Mesenchymal stem cell (in vitro differentiated cells and primary cell): ENCODE measurements at regions not wholly inside any gene's neighbourhood (a gene's known extent, or its start where the extent isn't known, plus 50 kb on each side); places are given as distances from the start of the nearest gene placed in this dataset.

Experiments
- DNase-seq: peaks from one replicate; pipeline ENCODE4 v3.0.0-alpha.2; 2013
- H2AFZ ChIP-seq: one replicate; pipeline ENCODE4 v1.6.1; 2013; ENCODE audit warnings: low read depth, mild to moderate bottlenecking, control low read depth, inconsistent platforms, low read length, moderate library complexity
- H2AK5ac ChIP-seq: 2 replicates; pipeline ENCODE4 v1.6.1; 2013; ENCODE audit warnings: low read length, moderate library complexity, mild to moderate bottlenecking, inconsistent platforms; ENCODE audit not compliant: severe bottlenecking
- H2BK120ac ChIP-seq: one replicate; pipeline ENCODE4 v1.6.1; 2013; ENCODE audit warnings: low read depth, mild to moderate bottlenecking, inconsistent platforms, low read length, moderate library complexity
- H2BK12ac ChIP-seq, 2 experiments: one replicate each; pipeline ENCODE4 v1.6.1; 2013; ENCODE audit warnings: inconsistent platforms in 2 of 2, low read length in 2 of 2, mild to moderate bottlenecking in 2 of 2, moderate library complexity in 2 of 2, control low read depth in 1 of 2
- H2BK15ac ChIP-seq: one replicate; pipeline ENCODE4 v1.6.1; 2013; ENCODE audit warnings: mild to moderate bottlenecking, low read depth, inconsistent platforms; ENCODE audit not compliant: poor library complexity, severe bottlenecking
- H2BK5ac ChIP-seq: 2 replicates; pipeline ENCODE4 v1.6.1; 2013; ENCODE audit warnings: low read depth, mild to moderate bottlenecking, low read length, control low read depth, inconsistent platforms; ENCODE audit not compliant: poor library complexity, severe bottlenecking
- H3K14ac ChIP-seq, 2 experiments: one replicate each; pipeline ENCODE4 v1.6.1; 2013; ENCODE audit warnings: inconsistent platforms in 2 of 2, low read length in 2 of 2, control low read depth in 1 of 2, mild to moderate bottlenecking in 1 of 2, moderate library complexity in 1 of 2
- H3K18ac ChIP-seq, 2 experiments: one replicate each; pipeline ENCODE4 v1.6.1; 2013; ENCODE audit warnings: inconsistent platforms in 2 of 2, low read length in 2 of 2, control low read depth in 1 of 2, low read depth in 1 of 2, mild to moderate bottlenecking in 1 of 2
- H3K23ac ChIP-seq, 2 experiments: one replicate each; pipeline ENCODE4 v1.6.1; 2013; ENCODE audit warnings: inconsistent platforms in 2 of 2, low read length in 2 of 2, mild to moderate bottlenecking in 2 of 2, moderate library complexity in 2 of 2, control low read depth in 1 of 2
- H3K27ac ChIP-seq: 2 replicates; pipeline ENCODE4 v1.5.1; 2013; ENCODE audit warnings: mild to moderate bottlenecking, moderate library complexity, low read length, control low read depth, inconsistent platforms; ENCODE audit not compliant: poor library complexity, severe bottlenecking
- H3K27me3 ChIP-seq, 2 experiments: 2 replicates each; pipeline versions ENCODE4 v1.6.1 to v1.7.0; 2013; ENCODE audit warnings: low read length in 2 of 2, mild to moderate bottlenecking in 2 of 2, moderate library complexity in 2 of 2, control low read depth in 1 of 2, inconsistent platforms in 1 of 2; ENCODE audit not compliant: control insufficient read depth in 1 of 2, insufficient read depth in 1 of 2
- H3K36me3 ChIP-seq, 2 experiments: 2 replicates each; pipeline versions ENCODE4 v1.6.1 to v1.7.0; 2013; ENCODE audit warnings: low read length in 2 of 2, control low read depth in 1 of 2, inconsistent platforms in 1 of 2, low read depth in 1 of 2, mild to moderate bottlenecking in 1 of 2; ENCODE audit not compliant: insufficient read depth in 2 of 2, control insufficient read depth in 1 of 2
- H3K4ac ChIP-seq, 2 experiments: one replicate each; pipeline ENCODE4 v1.6.1; 2013; ENCODE audit warnings: inconsistent platforms in 2 of 2, low read length in 2 of 2, mild to moderate bottlenecking in 2 of 2, moderate library complexity in 2 of 2, control low read depth in 1 of 2, low read depth in 1 of 2
- H3K4me1 ChIP-seq: 2 replicates; pipeline ENCODE4 v1.6.1; 2013; ENCODE audit warnings: low read depth, low read length, control low read depth; ENCODE audit not compliant: control insufficient read depth, insufficient read depth
- H3K4me2 ChIP-seq: 2 replicates; pipeline ENCODE4 v1.6.1; 2013; ENCODE audit warnings: low read length, mild to moderate bottlenecking, inconsistent platforms; ENCODE audit not compliant: poor library complexity, severe bottlenecking
- H3K4me3 ChIP-seq, 2 experiments: 2 replicates each; pipeline versions ENCODE4 v1.5.1 to v1.7.0; 2013; ENCODE audit warnings: low read length in 2 of 2, mild to moderate bottlenecking in 2 of 2, control low read depth in 1 of 2, low read depth in 1 of 2; ENCODE audit not compliant: insufficient read depth in 1 of 2
- H3K79me1 ChIP-seq: replicated peaks from 2 replicates; pipeline ENCODE4 v1.6.1; 2013; ENCODE audit warnings: mild to moderate bottlenecking, control low read depth, low read length, inconsistent platforms; ENCODE audit not compliant: poor library complexity, severe bottlenecking
- H3K9ac ChIP-seq: 2 replicates; pipeline ENCODE4 v1.7.0; 2013; ENCODE audit warnings: mild to moderate bottlenecking, low read length, moderate library complexity
- H3K9me3 ChIP-seq: 2 replicates; pipeline ENCODE4 v1.7.0; 2013; ENCODE audit warnings: mild to moderate bottlenecking, low read length; ENCODE audit not compliant: control insufficient read depth
- H4K8ac ChIP-seq: one replicate; pipeline ENCODE4 v1.6.1; 2013; ENCODE audit warnings: inconsistent platforms, mild to moderate bottlenecking, low read length, moderate library complexity
- H4K91ac ChIP-seq: one replicate; pipeline ENCODE4 v1.6.1; 2013; ENCODE audit warnings: mild to moderate bottlenecking, low read length, inconsistent platforms
- WGBS: methylation state at CpG from one replicate; pipeline ENCODE4 v1.1.7; 2013; ENCODE audit warnings: mixed read lengths; 5-methylcytosine and 5-hydroxymethylcytosine counted together

DNA sequence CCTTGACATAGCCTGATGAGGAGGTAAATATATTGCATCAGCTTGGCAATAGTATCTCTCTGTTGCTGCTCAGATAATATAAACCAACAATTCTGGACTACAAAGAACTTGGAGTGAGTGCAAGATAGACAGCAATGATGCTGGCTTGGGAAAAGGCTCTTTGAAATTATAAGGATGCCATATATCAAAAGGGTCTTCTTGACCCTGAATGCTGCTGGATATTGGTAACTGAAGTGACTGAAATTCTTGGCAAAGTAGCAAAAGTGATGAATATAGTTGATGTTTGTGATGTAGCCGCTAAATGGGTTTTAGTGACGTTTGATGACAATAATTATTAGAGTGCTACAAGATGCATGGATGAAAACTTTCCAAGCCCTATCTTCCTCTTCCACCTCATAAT is 1391.6 kb downstream of the ADGRL3 start:
- Histone ChIP-seq H3K4me1 (no peaks in the 10 kb centered on the region), H3K27ac (no peak overlapping the region), H2AFZ (no peak overlapping the region), H2BK15ac (no peak overlapping the region), H3K14ac (no peak overlapping the region), H3K9me3 (peaks cover 17% of the 10 kb centered on the region), H4K91ac (no peak overlapping the region), H2BK120ac (no peak overlapping the region), H2BK5ac (no peak overlapping the region), H2BK12ac (no peak overlapping the region), H2AK5ac (no peak overlapping the region), H3K23ac (no peak overlapping the region), H3K27me3 (no peaks in the 10 kb centered on the region), H3K36me3 (no peaks in the 10 kb centered on the region), H3K18ac (no peak overlapping the region), H3K9ac (no peak overlapping the region), H4K8ac (no peak overlapping the region), H3K4me3 (no peak overlapping the region), H3K4ac (no peak overlapping the region), H3K79me1 (no peaks in the 10 kb centered on the region), H3K4me2 (no peak overlapping the region)
- no peak for DNase-seq
- no CpG with 5 or more reads among the region's 2 CpGs for WGBS

DNA sequence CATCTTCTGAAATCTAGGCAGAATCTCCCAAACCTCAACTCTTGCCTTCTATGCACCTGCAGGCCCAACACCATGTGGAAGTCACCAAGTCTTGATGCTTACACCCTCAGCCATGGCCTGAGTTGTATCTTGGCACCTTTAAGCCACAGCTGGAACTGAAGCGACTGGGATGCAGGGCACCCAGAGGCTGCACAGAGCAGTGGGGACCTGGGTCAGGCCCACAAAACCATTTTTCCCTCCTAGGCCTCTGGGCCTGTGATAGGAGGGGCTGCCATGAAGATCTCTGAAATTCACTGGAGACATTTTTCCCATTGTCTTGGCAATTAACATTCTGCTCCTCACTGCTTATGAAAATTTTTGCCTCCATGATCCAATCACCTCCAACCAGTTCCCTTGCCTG is 1388.5 kb downstream of the ADGRL3 start:
- Histone ChIP-seq H2BK15ac (no peak overlapping the region), H3K14ac (no peak overlapping the region), H3K18ac (no peak overlapping the region), H3K27me3 (no peaks in the 10 kb centered on the region), H3K9me3 (peaks cover 17% of the 10 kb centered on the region), H3K4ac (no peak overlapping the region), H4K91ac (no peak overlapping the region), H3K27ac (no peak overlapping the region), H2BK5ac (no peak overlapping the region), H3K79me1 (no peaks in the 10 kb centered on the region), H2BK120ac (no peak overlapping the region), H4K8ac (no peak overlapping the region), H3K9ac (no peak overlapping the region), H2BK12ac (no peak overlapping the region), H3K4me1 (no peaks in the 10 kb centered on the region), H3K36me3 (no peaks in the 10 kb centered on the region), H3K4me2 (no peak overlapping the region), H2AFZ (no peak overlapping the region), H2AK5ac (no peak overlapping the region), H3K23ac (no peak overlapping the region), H3K4me3 (no peak overlapping the region)
- DNase-seq = no peak
- 69% methylated on average over 1 of the region's 1 CpG for WGBS

DNA sequence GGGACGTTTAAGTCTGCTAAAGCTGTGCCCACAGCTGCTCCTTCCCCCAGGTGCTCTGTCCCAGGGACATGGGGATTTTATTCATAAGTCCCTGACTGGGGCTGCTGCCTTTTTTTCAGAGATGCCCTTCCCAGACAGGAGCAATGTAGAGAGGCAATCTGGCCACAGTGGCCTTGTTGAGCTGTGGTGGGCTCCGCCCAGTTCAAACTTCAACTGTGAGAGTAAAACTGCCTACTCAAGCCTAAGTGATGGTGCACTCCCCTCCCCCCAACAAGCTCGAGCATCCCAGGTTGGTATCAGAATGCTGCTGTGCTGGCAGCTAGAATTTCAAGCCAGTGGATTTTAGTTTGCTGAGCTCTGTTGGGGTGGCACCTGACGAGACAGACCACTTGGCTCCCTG is 1371.4 kb downstream of the ADGRL3 start:
- no peaks in the 10 kb centered on the region for H3K79me1 ChIP-seq
- DNase-seq = no peak
- no peaks in the 10 kb centered on the region for H3K9me3 ChIP-seq
- no peak overlapping the region for H3K27ac ChIP-seq
- H2BK5ac ChIP-seq = no peak overlapping the region
- H3K18ac ChIP-seq = no peak overlapping the region
- no peaks in the 10 kb centered on the region for H3K4me1 ChIP-seq
- H3K4ac ChIP-seq = no peak overlapping the region
- H3K9ac ChIP-seq = no peak overlapping the region
- no peak overlapping the region for H2BK12ac ChIP-seq
- H2AFZ ChIP-seq = no peak overlapping the region
- no peak overlapping the region for H4K8ac ChIP-seq
- H4K91ac ChIP-seq = no peak overlapping the region
- no peaks in the 10 kb centered on the region for H3K27me3 ChIP-seq
- H2AK5ac ChIP-seq = no peak overlapping the region
- H2BK120ac ChIP-seq = no peak overlapping the region
- no peak overlapping the region for H3K4me3 ChIP-seq
- 73% methylated on average over 4 of the region's 4 CpGs for WGBS
- no peak overlapping the region for H3K23ac ChIP-seq
- no peak overlapping the region for H2BK15ac ChIP-seq
- H3K4me2 ChIP-seq = no peak overlapping the region
- H3K14ac ChIP-seq = no peak overlapping the region
- no peaks in the 10 kb centered on the region for H3K36me3 ChIP-seq

DNA sequence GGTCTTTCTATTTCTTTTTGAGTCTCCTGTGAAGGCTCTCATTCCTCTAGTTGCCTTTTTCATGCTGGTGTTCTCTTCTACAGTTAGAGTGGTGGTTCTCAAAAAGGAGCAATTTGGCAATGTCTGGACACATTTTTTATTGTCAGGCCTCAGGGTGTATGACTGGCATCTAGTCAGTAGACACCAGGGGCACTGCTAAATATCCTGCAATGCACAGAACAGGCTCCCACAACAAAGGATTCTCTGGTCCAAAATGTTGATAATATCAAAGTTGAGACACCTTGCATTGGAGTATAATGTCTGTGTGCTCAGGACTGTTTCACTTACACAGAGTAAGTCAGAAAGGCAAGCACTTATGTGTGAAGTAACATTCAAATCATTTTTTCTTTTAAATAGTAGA is 1360.7 kb downstream of the ADGRL3 start:
- Histone ChIP-seq H3K4me1 (no peaks in the 10 kb centered on the region), H4K8ac (no peak overlapping the region), H2AFZ (no peak overlapping the region), H3K27ac (no peak overlapping the region), H3K9me3 (no peaks in the 10 kb centered on the region), H3K4me2 (no peak overlapping the region), H4K91ac (no peak overlapping the region), H3K14ac (no peak overlapping the region), H2BK12ac (no peak overlapping the region), H3K4me3 (no peak overlapping the region), H3K23ac (no peak overlapping the region), H3K27me3 (no peaks in the 10 kb centered on the region), H2BK120ac (no peak overlapping the region), H3K9ac (no peak overlapping the region), H3K18ac (no peak overlapping the region), H2BK5ac (no peak overlapping the region), H3K4ac (no peak overlapping the region), H2AK5ac (no peak overlapping the region), H2BK15ac (no peak overlapping the region), H3K36me3 (no peaks in the 10 kb centered on the region), H3K79me1 (no peaks in the 10 kb centered on the region)
- no peak for DNase-seq
